GM12878 (cell line): ENCODE measurements at regions not wholly inside any gene's neighbourhood (a gene's known extent, or its start where the extent isn't known, plus 50 kb on each side); places are given as distances from the start of the nearest gene placed in this dataset.

Experiments
- ATAC-seq: fragments of 200-7000 bp; cut with Tn5 transposase; 3 replicates; pipeline ENCODE4 v1.9.1; 2020; ENCODE audit warnings: mild to moderate bottlenecking, moderate library complexity
- BruUV-seq: library from RNA; stranded (reverse); fragments of 400-500 nt; replicated peaks from 2 replicates; lab custom pipeline; 2021; lab: Mats Ljungman, UMichigan
- CTCF ChIA-PET: fragments of 300-600 bp; sonication (Branson Sonifier 250); formaldehyde crosslinking; extraction: SDS; loops from one replicate; lab custom pipeline; 2021; ENCODE audit warnings: inconsistent platforms; lab: Yijun Ruan, JAX
- POLR2A ChIA-PET: fragments of 350-600 bp; formaldehyde crosslinking; extraction: SDS; loops from one replicate; lab custom pipeline; 2021; ENCODE audit warnings: inconsistent platforms; lab: Charles Lee
- RAD21 ChIA-PET: fragments of 300-600 bp; sonication (Branson Sonifier 250); formaldehyde crosslinking; loops from one replicate; lab custom pipeline; 2023; ENCODE audit warnings: antibody characterized with exemption; ENCODE audit not compliant: unreplicated experiment; lab: Charles Lee
- SMC1A ChIA-PET: fragments of 300-600 bp; sonication (Branson Sonifier 250); formaldehyde crosslinking; loops from one replicate; lab custom pipeline; 2023; ENCODE audit not compliant: unreplicated experiment, uncharacterized antibody; lab: Charles Lee
- DNase-seq: peaks from one replicate; pipeline ENCODE4 v3.0.0-alpha.2; 2011; ENCODE audit warnings: low read depth, low spot score
- FAIRE-seq: peaks from 3 replicates; lab custom pipeline; 2011; peaks lifted over from hg19 to GRCh38; lab: Jason Lieb, UNC
- H2AFZ ChIP-seq: 2 replicates; pipeline ENCODE4 v1.6.0; 2011; ENCODE audit warnings: low read depth, low read length, control low read depth; ENCODE audit not compliant: control insufficient read depth
- H3K27ac ChIP-seq: 2 replicates; pipeline ENCODE4 v1.5.1; 2011; ENCODE audit warnings: control low read depth; ENCODE audit not compliant: control insufficient read depth, insufficient read depth
- H3K27me3 ChIP-seq, 2 experiments: replicated peaks in 1 of 2; 2 replicates each; pipeline versions ENCODE4 v1.6.0 to v1.6.1; 2011; ENCODE audit warnings: low read length in 1 of 2; ENCODE audit not compliant: control insufficient read depth in 2 of 2, insufficient read depth in 2 of 2
- H3K36me3 ChIP-seq, 2 experiments: 2 replicates each; pipeline ENCODE4 v1.5.1; 2011; ENCODE audit warnings: low read length in 1 of 2; ENCODE audit not compliant: control insufficient read depth in 2 of 2, insufficient read depth in 2 of 2
- H3K4me1 ChIP-seq: 2 replicates; pipeline ENCODE4 v1.6.1; 2011; ENCODE audit warnings: mild to moderate bottlenecking, low read length, moderate library complexity, mixed read lengths; ENCODE audit not compliant: control insufficient read depth, insufficient read depth
- H3K4me2 ChIP-seq: 2 replicates; pipeline ENCODE4 v1.6.0; 2011; ENCODE audit warnings: control low read depth; ENCODE audit not compliant: control insufficient read depth, insufficient read depth
- H3K4me3 ChIP-seq: fragments of 200-600 bp; sonication (generic); 2 replicates; pipeline ENCODE4 v1.5.1; 2016
- H3K79me2 ChIP-seq: 2 replicates; pipeline ENCODE4 v1.6.0; 2011; ENCODE audit warnings: low read length; ENCODE audit not compliant: control insufficient read depth, insufficient read depth
- H3K9ac ChIP-seq: 2 replicates; pipeline ENCODE4 v1.8.0; 2011; ENCODE audit warnings: low read length, control low read depth, mixed read lengths; ENCODE audit not compliant: control insufficient read depth, insufficient read depth
- H3K9me3 ChIP-seq: replicated peaks from 3 replicates; pipeline ENCODE4 v1.5.1; 2011; ENCODE audit warnings: mild to moderate bottlenecking, low read length; ENCODE audit not compliant: control insufficient read depth, insufficient read depth
- H4K20me1 ChIP-seq: 2 replicates; pipeline ENCODE4 v1.6.0; 2011; ENCODE audit not compliant: control insufficient read depth, insufficient read depth
- CBX5 ChIP-seq: sonication (generic); IDR thresholded peaks from 2 replicates; pipeline ENCODE4 v1.6.1; 2016; ENCODE audit warnings: low read depth, moderate library complexity, mild to moderate bottlenecking, inconsistent platforms
- CREB1 ChIP-seq: IDR thresholded peaks from 2 replicates; pipeline ENCODE4 v1.6.1; 2012; ENCODE audit warnings: low read depth, mild to moderate bottlenecking, inconsistent platforms
- JUND ChIP-seq: IDR thresholded peaks from 2 replicates; pipeline ENCODE4 v1.6.1; 2012; ENCODE audit warnings: low read depth, mild to moderate bottlenecking, low read length, improper control_type of control experiment, moderate library complexity
- MTA2 ChIP-seq: fragments of 450-650 bp; IDR thresholded peaks from 2 replicates; pipeline ENCODE4 v1.6.1; 2016; ENCODE audit warnings: low read depth, mild to moderate bottlenecking, moderate library complexity
- MTA3 ChIP-seq: IDR thresholded peaks from 2 replicates; pipeline ENCODE4 v1.6.1; 2012; ENCODE audit warnings: low read length, inconsistent platforms, borderline replicate concordance
- NFIC ChIP-seq: IDR thresholded peaks from 2 replicates; pipeline ENCODE4 v1.6.1; 2012; ENCODE audit warnings: low read depth, mild to moderate bottlenecking, inconsistent platforms, low read length, moderate library complexity
- NFYA ChIP-seq: IDR thresholded peaks from 2 replicates; pipeline ENCODE4 v1.6.1; 2011; ENCODE audit warnings: low read depth, mild to moderate bottlenecking, low read length, improper control_type of control experiment, borderline replicate concordance
- NRF1 ChIP-seq: conservative IDR thresholded peaks from 2 replicates; pipeline ENCODE4 v1.6.1; 2011; ENCODE audit warnings: mild to moderate bottlenecking, low read depth, low read length, improper control_type of control experiment
- RCOR1 ChIP-seq: conservative IDR thresholded peaks from 2 replicates; pipeline ENCODE4 v1.6.1; 2012; ENCODE audit warnings: low read depth, low read length, improper control_type of control experiment
- RELB ChIP-seq: fragments of 450-650 bp; IDR thresholded peaks from 2 replicates; pipeline ENCODE4 v1.6.1; 2017; ENCODE audit warnings: low read depth, mild to moderate bottlenecking, moderate library complexity
- RUNX3 ChIP-seq: IDR thresholded peaks from 2 replicates; pipeline ENCODE4 v1.6.1; 2012; ENCODE audit warnings: low read length, inconsistent platforms
- SIN3A ChIP-seq: IDR thresholded peaks from 2 replicates; pipeline ENCODE4 v1.6.1; 2012; ENCODE audit warnings: low read depth, low read length, improper control_type of control experiment
- SMARCA5 ChIP-seq: fragments of 450-650 bp; IDR thresholded peaks from 2 replicates; pipeline ENCODE4 v1.6.1; 2017; ENCODE audit warnings: mild to moderate bottlenecking
- STAT1 ChIP-seq: fragments of 450-650 bp; conservative IDR thresholded peaks from 2 replicates; pipeline ENCODE4 v1.6.1; 2014; ENCODE audit warnings: antibody characterized with exemption, mild to moderate bottlenecking
- TBL1XR1 ChIP-seq: IDR thresholded peaks from 2 replicates; pipeline ENCODE4 v1.6.1; 2012; ENCODE audit warnings: low read depth, low read length, improper control_type of control experiment
- WGBS: methylation state at CpG from one replicate; pipeline ENCODE4 v1.1.6; 2016; ENCODE audit warnings: low lambda C conversion rate; ENCODE audit not compliant: insufficient replicate concordance, insufficient coverage; ENCODE audit errors: missing lambda C conversion rate; 5-methylcytosine and 5-hydroxymethylcytosine counted together
- in situ Hi-C: fragments of 300-500 bp; cut with MboI; formaldehyde crosslinking; loops from 9 replicates; pipeline ENCODE4 v1.14.3; 2018; ENCODE audit warnings: mixed read lengths
- intact Hi-C: fragments of 100-400 bp; cut with micrococcal nuclease; formaldehyde crosslinking; loops from one replicate; pipeline ENCODE4 v1.14.2; 2022; ENCODE audit not compliant: unreplicated experiment
- TF ChIP-seq, protein P1 (sequence below): fragments of 450-650 bp; IDR thresholded peaks from 2 replicates; pipeline ENCODE4 v1.6.1; 2016; ENCODE audit warnings: mild to moderate bottlenecking, moderate library complexity, borderline replicate concordance
- TF ChIP-seq, protein P2 (sequence below): fragments of 450-650 bp; conservative IDR thresholded peaks from 2 replicates; pipeline ENCODE4 v1.6.1; 2017; ENCODE audit warnings: mild to moderate bottlenecking, moderate library complexity

- TF ChIP-seq, protein P1, sequence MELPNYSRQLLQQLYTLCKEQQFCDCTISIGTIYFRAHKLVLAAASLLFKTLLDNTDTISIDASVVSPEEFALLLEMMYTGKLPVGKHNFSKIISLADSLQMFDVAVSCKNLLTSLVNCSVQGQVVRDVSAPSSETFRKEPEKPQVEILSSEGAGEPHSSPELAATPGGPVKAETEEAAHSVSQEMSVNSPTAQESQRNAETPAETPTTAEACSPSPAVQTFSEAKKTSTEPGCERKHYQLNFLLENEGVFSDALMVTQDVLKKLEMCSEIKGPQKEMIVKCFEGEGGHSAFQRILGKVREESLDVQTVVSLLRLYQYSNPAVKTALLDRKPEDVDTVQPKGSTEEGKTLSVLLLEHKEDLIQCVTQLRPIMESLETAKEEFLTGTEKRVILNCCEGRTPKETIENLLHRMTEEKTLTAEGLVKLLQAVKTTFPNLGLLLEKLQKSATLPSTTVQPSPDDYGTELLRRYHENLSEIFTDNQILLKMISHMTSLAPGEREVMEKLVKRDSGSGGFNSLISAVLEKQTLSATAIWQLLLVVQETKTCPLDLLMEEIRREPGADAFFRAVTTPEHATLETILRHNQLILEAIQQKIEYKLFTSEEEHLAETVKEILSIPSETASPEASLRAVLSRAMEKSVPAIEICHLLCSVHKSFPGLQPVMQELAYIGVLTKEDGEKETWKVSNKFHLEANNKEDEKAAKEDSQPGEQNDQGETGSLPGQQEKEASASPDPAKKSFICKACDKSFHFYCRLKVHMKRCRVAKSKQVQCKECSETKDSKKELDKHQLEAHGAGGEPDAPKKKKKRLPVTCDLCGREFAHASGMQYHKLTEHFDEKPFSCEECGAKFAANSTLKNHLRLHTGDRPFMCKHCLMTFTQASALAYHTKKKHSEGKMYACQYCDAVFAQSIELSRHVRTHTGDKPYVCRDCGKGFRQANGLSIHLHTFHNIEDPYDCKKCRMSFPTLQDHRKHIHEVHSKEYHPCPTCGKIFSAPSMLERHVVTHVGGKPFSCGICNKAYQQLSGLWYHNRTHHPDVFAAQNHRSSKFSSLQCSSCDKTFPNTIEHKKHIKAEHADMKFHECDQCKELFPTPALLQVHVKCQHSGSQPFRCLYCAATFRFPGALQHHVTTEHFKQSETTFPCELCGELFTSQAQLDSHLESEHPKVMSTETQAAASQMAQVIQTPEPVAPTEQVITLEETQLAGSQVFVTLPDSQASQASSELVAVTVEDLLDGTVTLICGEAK = no peak
- TF ChIP-seq SIN3A (no peak), MTA2 (no peak), NFIC (no peak)
Measured at GRCh38 chr18:44039826-44040225, 640.9 kb upstream of the SETBP1 start (continued).

GRCh38 chr18:44041553-44041952, 639.1 kb upstream of the SETBP1 start:
- Histone ChIP-seq H2AFZ (no peak overlapping the region), H3K4me2 (no peak overlapping the region), H3K36me3 (no peaks in the 10 kb centered on the region), H3K9me3 (no peaks in the 10 kb centered on the region), H3K27me3 (no peaks in the 10 kb centered on the region; a peak in 1 of 4 replicates), H3K4me3 (no peak overlapping the region), H3K9ac (no peak overlapping the region), H3K4me1 (no peaks in the 10 kb centered on the region), H3K79me2 (no peaks in the 10 kb centered on the region), H3K27ac (no peak overlapping the region), H4K20me1 (no peaks in the 10 kb centered on the region)
- ChIA-PET SMC1A (no interaction called here), CTCF (no interaction called here), POLR2A (no interaction called here), RAD21 (no interaction called here)
- ATAC-seq (no peak), DNase-seq (no peak), FAIRE-seq (no peak)
- intact Hi-C loops = no loop called here
- BruUV-seq = no TSS peak
- in situ Hi-C loops = no loop called here
- WGBS = 0% methylated on average over 3 of the region's 3 CpGs
- TF ChIP-seq JUND = no peak
- TF ChIP-seq RCOR1 = no peak
- TF ChIP-seq NRF1 = no peak
- no peak for TF ChIP-seq SMARCA5
- TF ChIP-seq, protein P2, sequence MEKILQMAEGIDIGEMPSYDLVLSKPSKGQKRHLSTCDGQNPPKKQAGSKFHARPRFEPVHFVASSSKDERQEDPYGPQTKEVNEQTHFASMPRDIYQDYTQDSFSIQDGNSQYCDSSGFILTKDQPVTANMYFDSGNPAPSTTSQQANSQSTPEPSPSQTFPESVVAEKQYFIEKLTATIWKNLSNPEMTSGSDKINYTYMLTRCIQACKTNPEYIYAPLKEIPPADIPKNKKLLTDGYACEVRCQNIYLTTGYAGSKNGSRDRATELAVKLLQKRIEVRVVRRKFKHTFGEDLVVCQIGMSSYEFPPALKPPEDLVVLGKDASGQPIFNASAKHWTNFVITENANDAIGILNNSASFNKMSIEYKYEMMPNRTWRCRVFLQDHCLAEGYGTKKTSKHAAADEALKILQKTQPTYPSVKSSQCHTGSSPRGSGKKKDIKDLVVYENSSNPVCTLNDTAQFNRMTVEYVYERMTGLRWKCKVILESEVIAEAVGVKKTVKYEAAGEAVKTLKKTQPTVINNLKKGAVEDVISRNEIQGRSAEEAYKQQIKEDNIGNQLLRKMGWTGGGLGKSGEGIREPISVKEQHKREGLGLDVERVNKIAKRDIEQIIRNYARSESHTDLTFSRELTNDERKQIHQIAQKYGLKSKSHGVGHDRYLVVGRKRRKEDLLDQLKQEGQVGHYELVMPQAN = no peak
- TF ChIP-seq NFIC = no peak
- no peak for TF ChIP-seq NFYA
- TF ChIP-seq RUNX3 = no peak
- TF ChIP-seq CREB1 = no peak
- no peak for TF ChIP-seq STAT1
- TF ChIP-seq TBL1XR1 = no peak
- no peak for TF ChIP-seq CBX5
- no peak for TF ChIP-seq RELB
- TF ChIP-seq MTA3 = no peak
